Left ventricle myocardium inferior (tissue), 1 donor: ENCODE measurements at regions not wholly inside any gene's neighbourhood (a gene's known extent, or its start where the extent isn't known, plus 50 kb on each side); places are given as distances from the start of the nearest gene placed in this dataset.
"Not testable (repeated sequence)": the region's sequence is repeated elsewhere in the genome, so short reads cannot be mapped to it uniquely, and the experiment has no call there.

Experiments
- DNase-seq: peaks from one replicate; pipeline ENCODE4 v3.0.0-alpha.2; 2020
- H3K27ac ChIP-seq: fragments of 200-600 bp; replicated peaks from 2 replicates; pipeline ENCODE4 v1.8.0; 2021
- H3K27me3 ChIP-seq: fragments of 200-600 bp; 2 replicates; pipeline ENCODE4 v1.8.0; 2021; ENCODE audit warnings: low read depth
- H3K36me3 ChIP-seq: fragments of 200-600 bp; 2 replicates; pipeline ENCODE4 v1.8.0; 2021
- H3K4me1 ChIP-seq: fragments of 200-600 bp; 2 replicates; pipeline ENCODE4 v1.8.0; 2021
- H3K4me3 ChIP-seq: fragments of 200-600 bp; 2 replicates; pipeline ENCODE4 v1.8.0; 2021; ENCODE audit warnings: mild to moderate bottlenecking, moderate library complexity
- H3K9me3 ChIP-seq: fragments of 200-600 bp; replicated peaks from 2 replicates; pipeline ENCODE4 v1.8.0; 2021
- intact Hi-C: fragments of 100-400 bp; cut with micrococcal nuclease; formaldehyde crosslinking; loops from one replicate; pipeline ENCODE4 v1.11.0; 2022
- TF ChIP-seq, protein P1 (sequence below): fragments of 200-600 bp; IDR thresholded peaks from 2 replicates; pipeline ENCODE4 v1.8.0; 2021; ENCODE audit warnings: antibody characterized with exemption, mild to moderate bottlenecking, borderline replicate concordance
- donor health status: DM: no; HTN: yes; CAD: no; lungs with severe emphysema.

DNA sequence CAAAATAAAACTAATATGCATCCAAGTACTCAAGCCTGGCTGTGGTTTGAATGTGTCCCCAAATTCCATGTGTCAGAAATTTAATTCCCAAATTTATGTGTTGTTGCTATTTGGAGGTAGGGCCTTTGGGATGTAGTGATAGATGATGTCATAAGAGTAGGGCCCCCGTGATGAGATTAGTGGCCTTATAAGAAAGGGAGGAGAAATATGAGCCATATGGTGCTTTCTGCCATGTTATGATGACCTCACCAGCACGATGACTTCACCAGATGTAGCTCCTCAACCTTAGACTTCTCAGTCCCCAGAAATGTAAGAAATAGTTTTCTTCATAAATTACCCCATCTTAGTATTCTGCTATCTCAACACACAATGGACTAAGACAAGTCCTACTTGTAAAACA, 2264.0 kb downstream of the ARAP2 start:
- TF ChIP-seq, protein P1, sequence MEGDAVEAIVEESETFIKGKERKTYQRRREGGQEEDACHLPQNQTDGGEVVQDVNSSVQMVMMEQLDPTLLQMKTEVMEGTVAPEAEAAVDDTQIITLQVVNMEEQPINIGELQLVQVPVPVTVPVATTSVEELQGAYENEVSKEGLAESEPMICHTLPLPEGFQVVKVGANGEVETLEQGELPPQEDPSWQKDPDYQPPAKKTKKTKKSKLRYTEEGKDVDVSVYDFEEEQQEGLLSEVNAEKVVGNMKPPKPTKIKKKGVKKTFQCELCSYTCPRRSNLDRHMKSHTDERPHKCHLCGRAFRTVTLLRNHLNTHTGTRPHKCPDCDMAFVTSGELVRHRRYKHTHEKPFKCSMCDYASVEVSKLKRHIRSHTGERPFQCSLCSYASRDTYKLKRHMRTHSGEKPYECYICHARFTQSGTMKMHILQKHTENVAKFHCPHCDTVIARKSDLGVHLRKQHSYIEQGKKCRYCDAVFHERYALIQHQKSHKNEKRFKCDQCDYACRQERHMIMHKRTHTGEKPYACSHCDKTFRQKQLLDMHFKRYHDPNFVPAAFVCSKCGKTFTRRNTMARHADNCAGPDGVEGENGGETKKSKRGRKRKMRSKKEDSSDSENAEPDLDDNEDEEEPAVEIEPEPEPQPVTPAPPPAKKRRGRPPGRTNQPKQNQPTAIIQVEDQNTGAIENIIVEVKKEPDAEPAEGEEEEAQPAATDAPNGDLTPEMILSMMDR = no peak
- no peaks in the 10 kb centered on the region for H3K4me1 ChIP-seq
- H3K9me3 ChIP-seq = peaks cover 4% of the 10 kb centered on the region
- no peak overlapping the region for H3K27ac ChIP-seq
- H3K36me3 ChIP-seq = no peaks in the 10 kb centered on the region
- intact Hi-C loops = no loop called here
- DNase-seq = no peak
- H3K27me3 ChIP-seq = no peaks in the 10 kb centered on the region
- H3K4me3 ChIP-seq = no peak overlapping the region

DNA sequence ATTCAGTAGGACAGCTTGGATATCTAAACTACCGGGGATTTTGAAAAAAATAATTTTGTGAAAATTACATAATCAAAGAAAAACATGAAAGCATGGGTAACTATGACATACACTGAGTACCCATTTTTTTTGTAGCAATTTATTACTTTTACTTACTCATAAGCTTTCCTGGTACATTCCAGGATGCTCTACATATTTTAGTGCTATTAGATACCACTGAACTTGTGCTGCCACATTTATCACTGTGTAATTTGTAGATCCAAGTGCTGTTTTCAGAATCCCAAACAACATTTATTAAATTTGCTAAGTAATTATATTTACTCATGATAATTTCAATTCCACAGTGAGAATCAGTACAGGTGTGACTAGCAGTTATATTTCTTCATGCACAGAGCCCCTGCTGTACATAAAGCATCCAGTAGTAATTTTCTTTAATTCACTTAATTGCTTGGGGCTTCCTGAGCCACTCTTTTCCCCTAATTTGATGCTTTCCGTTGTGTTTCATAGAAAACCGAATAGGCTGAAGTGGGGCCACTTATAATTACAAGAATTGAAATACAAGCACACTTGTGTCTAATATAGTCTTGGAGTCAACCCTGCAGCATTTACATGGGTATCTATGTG, 2254.4 kb downstream of the ARAP2 start:
- intact Hi-C loops = no loop called here

DNA sequence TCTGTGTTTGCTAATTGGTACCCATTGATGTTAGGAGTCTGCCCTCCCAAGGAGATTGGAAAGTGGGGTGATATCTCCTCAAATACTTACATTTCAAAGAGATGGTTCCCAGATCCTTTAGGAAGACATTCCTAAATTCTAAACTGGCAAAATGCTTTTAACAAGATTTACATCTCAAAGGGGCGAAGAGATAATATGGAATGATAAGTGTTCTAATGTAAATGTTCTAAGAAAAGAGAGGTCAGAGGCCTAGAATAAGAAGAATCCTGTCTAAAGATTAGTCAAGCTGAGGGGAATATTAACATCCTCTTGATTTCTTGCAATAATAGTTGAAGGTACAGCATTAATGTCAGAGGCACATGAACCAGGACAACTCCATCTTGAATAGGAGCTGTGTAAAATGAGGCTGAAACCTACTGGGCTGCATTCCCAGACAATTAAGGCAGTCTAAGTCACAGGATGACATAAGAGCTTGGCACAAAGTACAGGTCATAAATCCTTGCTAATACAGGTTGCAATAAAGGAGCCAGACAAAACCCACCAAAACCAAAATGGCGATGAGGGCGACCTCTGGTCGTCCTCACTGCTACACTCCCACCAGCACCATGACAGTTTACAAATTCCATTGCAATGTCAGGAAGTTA, 2248.1 kb downstream of the ARAP2 start:
- Histone ChIP-seq H3K27me3 (no peaks in the 10 kb centered on the region), H3K4me3 (no peak overlapping the region), H3K9me3 (no peaks in the 10 kb centered on the region), H3K27ac (no peak overlapping the region), H3K36me3 (no peaks in the 10 kb centered on the region), H3K4me1 (no peaks in the 10 kb centered on the region)
- intact Hi-C loops = no loop called here
- no peak for DNase-seq
- TF ChIP-seq, protein P1 = no peak

More for the DNA sequence above, 2254.4 kb downstream of the ARAP2 start:
- H3K27me3 ChIP-seq = no peaks in the 10 kb centered on the region
- H3K36me3 ChIP-seq = no peaks in the 10 kb centered on the region
- H3K27ac ChIP-seq = no peak overlapping the region
- TF ChIP-seq, protein P1 = no peak
- H3K4me3 ChIP-seq = no peak overlapping the region
- no peak for DNase-seq
- no peaks in the 10 kb centered on the region for H3K4me1 ChIP-seq
- no peaks in the 10 kb centered on the region for H3K9me3 ChIP-seq

DNA sequence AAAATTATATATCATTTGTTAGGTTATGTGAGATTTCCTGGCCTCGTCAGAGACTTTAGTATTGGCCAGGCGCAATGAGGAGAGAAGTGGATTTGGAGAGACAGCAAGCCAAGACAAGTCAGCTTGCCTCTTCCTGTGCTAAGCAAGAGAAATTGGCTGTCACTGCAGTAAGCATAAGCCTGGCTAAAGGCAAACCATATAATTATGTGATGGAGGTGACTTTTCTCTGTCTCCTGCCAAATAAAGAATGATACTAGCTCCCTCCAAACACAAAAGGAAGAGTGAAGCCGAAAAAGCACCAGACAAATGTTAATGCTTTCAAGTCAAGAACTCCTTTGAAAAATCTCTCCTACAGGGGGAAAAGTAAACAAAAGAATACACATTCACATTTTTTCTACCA, 2246.0 kb downstream of the ARAP2 start:
- TF ChIP-seq, protein P1 = no peak
- Histone ChIP-seq H3K4me1 (no peaks in the 10 kb centered on the region), H3K4me3 (no peak overlapping the region), H3K36me3 (no peaks in the 10 kb centered on the region), H3K9me3 (no peaks in the 10 kb centered on the region), H3K27me3 (no peaks in the 10 kb centered on the region), H3K27ac (no peak overlapping the region)
- no peak for DNase-seq
- intact Hi-C loops = no loop called here

DNA sequence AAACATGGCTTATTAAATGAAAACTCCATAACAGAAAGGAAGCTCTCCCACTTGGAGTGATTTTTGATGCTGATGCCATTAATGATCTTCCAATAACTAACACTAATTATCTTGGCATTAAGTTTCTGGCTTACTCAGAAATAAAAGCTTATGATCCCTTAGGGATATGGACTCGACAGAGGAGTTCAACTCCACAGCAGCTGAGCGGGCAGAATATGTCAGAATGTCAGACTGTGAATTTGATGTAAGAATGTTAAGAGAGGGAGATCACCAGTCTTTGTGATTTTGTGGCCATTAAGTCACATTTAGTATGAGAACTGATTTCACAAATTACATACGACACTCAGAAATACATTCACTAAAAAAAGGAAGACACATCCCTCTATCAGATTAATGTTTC, 2244.0 kb downstream of the ARAP2 start:
- TF ChIP-seq, protein P1 = no peak
- Histone ChIP-seq H3K27ac (no peak overlapping the region), H3K4me3 (no peak overlapping the region), H3K27me3 (no peaks in the 10 kb centered on the region), H3K9me3 (no peaks in the 10 kb centered on the region), H3K4me1 (no peaks in the 10 kb centered on the region), H3K36me3 (no peaks in the 10 kb centered on the region)
- intact Hi-C loops = no loop called here
- no peak for DNase-seq

DNA sequence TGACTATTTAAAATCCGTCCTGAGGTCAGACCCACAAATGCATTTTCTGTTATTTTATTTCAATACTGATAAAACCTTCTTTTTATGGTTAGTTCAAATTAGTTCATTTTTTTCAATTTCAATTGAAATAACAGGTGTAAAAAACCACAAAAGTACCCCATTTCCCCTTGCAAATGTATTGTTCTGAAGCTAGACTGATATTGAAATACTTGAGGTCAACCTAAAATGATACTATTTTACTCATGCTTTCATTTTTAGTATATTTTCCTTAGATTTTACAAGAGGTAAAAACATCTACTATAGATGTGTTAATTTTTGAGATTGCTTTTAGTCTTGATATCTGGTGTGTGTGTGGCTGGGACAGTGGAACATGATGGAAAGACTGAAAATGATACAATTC, 2237.8 kb downstream of the ARAP2 start:
- H3K4me1 ChIP-seq, DNase-seq, intact Hi-C loops, H3K27ac ChIP-seq, H3K27me3 ChIP-seq, H3K9me3 ChIP-seq, H3K4me3 ChIP-seq, H3K36me3 ChIP-seq: not testable (repeated sequence)
